ENCODE measurements at regions not wholly inside any gene's neighbourhood (a gene's known extent, or its start where the extent isn't known, plus 50 kb on each side); places are given as distances from the start of the nearest gene placed in this dataset.

DNA sequence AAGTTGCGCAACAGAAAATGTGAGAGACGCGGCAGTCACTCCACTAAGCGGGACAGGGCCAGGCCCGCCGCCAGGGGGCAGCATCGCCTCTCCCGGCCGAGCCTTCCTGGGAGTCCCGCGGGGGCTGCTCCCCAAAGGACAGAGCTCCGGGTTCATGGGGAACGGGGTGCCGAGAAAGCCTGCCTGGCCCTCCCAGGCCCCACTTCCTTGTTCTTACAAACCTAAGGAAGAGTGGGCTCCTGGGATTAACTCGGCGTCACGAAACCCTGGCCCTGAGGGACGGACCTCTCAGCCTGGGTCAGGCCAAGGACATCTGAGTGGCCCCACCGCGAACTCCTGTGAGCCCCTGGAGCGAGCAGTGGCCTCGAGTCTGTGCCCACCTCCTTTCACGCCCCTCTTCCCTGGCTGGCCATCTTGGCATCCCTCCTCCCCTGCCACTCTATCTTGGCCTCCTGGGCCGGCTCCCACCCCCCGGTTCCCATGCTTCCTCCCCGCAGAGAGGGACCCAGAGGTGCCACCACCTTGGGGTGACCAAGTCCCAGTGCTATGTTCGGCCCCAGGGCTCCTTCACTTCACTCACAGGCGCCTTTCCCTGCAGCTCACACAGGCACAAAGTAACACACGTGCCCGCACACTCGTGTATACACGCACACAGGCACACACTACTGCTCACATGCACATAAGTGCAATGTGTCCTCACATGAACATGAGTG lies 99.9 kb upstream of the FGF3 start:
- DNase-seq = peak; percentile 89

- no peak for DNase-seq
Measured at GRCh38 chr11:69919659-69920344, 100.6 kb upstream of the FGF3 start.

DNA sequence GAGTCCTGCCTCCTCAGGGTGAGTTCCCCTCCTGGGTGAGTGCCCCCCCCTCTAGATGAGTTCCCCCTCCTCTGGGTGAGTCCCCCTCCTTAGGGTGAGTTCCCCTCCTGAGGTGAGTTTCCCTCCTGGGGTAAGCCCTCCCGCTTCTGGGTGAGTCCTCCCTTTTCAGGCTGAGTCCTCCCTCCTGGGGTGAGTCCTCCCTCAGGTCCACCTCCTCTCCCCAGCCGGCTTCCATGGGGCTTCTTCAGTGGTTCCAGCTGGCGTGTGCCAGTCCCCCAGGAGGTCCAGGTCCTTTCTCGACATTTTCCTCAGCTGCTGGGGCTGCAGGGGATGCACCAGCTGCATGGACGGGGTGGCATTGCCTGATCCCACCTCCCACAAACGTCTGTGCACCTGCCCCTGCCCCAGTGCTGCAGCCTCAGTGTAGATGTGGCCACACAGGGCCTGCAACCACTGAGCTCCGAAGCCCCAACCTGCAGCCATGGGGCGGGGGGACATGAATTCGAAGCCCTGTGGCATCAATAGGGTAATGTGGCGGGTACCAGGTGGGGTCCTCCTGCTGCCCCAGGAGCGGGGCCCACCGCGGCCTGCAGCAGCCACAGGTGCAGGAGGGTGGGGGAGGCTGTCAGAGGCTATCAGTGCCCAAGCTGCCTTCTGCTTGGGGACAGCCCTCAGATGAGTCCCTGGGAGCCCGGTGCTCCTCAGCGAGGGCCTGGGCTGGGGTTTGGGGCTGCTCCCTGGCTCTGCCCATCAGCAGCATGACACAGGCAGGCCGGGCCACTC lies 101.3 kb upstream of the FGF3 start:
- no peak for DNase-seq

DNA sequence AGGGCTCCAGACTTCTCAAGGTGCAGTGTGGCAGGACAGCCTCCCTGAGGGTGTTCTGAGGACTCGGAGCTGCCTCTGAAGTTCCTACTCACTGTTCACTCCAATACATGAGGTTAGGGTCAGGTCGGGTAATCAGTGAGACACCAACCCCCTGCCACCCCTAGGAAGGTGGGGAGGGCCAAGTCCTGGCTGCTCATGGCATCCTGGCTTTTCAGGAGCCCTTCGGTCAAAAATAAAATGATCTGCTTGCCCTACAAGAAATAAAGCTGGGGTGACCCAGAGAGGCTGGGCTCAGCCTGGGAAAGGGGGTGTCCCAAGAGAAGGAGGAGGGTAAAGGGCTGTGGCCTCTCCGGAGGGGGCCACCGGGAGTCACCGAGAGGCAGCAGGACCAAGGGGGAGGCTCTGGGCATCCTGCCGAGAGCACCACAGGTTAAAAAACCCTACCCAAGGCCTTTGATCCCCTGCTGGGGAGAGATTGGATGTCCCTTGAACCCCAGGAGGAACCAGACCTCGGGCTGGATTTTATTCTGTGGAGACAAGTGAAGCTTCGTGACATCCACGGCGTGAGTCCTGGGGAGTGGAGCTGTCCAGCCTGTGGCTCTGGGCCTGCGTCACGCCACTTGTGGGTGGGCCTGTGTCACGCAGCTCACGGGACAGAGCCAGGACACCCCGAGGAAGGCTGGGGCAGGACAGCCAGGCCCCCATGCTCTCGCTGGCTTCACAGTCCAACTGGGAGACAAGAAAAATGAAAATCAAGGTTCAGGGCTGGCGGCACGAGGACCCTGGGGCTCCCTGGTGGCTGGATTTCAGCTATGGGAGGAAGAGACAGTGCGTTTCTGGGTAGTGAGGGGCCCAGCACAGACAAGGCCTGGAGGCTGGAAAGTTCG lies 102.2 kb upstream of the FGF3 start:
- no peak for DNase-seq

DNA sequence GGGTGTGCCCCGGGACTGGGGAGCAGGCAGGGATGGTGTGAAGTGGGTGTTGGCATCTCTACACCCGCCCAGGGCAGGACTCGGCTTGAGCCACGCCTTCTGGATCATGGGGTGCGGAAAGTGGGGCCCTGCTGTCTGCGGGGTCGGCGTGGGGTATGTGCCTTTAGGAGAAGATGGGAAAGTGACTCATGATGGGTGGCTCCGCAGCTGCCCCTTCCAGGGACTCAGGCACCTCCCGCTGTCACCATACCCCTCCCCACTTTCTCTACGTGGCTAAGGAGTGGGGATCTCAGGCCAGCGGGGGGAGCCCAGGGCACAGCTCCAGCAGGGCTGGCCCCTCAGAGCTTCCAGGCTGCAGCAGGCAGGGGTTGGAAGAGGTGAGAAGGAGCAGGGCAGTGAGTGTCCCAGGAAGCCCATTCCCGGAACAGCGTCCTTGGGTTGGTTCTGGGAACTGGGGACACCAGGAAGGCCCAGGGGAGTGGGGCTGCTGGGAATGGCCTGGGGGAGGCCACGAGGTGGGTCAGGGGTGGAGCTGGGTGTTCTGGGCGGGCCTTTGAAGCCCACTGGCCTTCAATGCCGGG lies 102.9 kb upstream of the FGF3 start:
- no peak for DNase-seq

GRCh38 chr11:69922596-69923111 lies 103.4 kb upstream of the FGF3 start:
- no peak for DNase-seq

DNA sequence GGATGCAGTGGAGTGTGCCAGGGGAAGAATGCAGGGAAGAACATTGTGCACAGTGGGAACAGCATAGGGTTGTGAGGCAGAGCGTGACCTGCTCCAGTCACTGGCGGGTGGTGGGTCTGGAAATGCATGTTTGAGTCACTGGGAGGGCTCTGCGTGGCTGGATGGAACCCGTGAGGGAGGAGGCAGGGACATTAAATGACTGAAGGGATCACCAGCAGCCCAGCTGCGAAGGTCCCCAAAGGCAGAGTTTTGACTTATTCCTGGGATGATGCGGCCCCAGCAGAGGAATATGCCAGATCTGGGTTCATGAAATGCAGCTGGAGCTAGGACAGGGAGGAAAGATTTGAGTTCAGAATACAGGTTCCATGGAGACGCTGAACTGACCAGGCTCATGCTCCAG lies 104.0 kb upstream of the FGF3 start:
- DNase-seq = no peak

GRCh38 chr11:69923641-69924307 lies 104.6 kb upstream of the FGF3 start:
- no peak for DNase-seq

- DNase-seq = no peak
Measured at GRCh38 chr11:69924308-69925161, 105.3 kb upstream of the FGF3 start.

- DNase-seq = no peak
Measured at GRCh38 chr11:69925366-69926196, 106.4 kb upstream of the FGF3 start.

- no peak for DNase-seq
Measured at GRCh38 chr11:69926376-69927050, 107.3 kb upstream of the FGF3 start.

- DNase-seq = no peak
Measured at GRCh38 chr11:69928121-69928520, 108.9 kb upstream of the FGF3 start.

DNA sequence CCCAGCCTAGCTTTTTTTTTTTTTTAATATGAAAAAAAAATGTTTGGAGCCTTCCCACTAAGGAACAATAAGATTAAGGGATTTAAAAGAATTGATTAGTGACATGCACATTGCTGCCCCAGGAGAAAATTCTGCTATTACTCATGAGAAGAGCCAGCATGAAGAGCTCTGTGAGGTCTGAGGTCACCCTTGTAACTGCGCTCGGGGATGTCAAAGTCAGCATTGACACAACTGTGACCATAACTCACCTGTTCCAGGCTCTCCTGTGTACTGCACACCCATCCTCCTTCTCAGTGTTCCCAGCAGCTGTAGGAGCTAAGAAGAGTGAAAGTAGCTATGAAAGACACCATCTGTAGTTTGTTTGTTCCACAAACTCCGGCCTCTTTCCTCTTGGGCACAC lies 109.8 kb upstream of the FGF3 start:
- no peak for DNase-seq

GRCh38 chr11:69930081-69931059 lies 111.2 kb upstream of the FGF3 start:
- no peak for DNase-seq

- DNase-seq = no peak
Measured at GRCh38 chr11:69931060-69931910, 112.1 kb upstream of the FGF3 start.

GRCh38 chr11:69931994-69932910 lies 113.0 kb upstream of the FGF3 start:
- no peak for DNase-seq
